Endothelial cell (in vitro differentiated cells): ENCODE measurements at regions not wholly inside any gene's neighbourhood (a gene's known extent, or its start where the extent isn't known, plus 50 kb on each side); places are given as distances from the start of the nearest gene placed in this dataset.
"Not testable (repeated sequence)": the region's sequence is repeated elsewhere in the genome, so short reads cannot be mapped to it uniquely, and the experiment has no call there.

Experiments
- DNase-seq: peaks from one replicate; pipeline ENCODE4 v3.0.0; 2021; ENCODE audit warnings: low spot score
- H3K27ac Mint-ChIP-seq: one replicate; pipeline ENCODE4 v1.8.0; 2021; ENCODE audit warnings: mixed read lengths, inconsistent platforms; ENCODE audit not compliant: unreplicated experiment
- H3K27me3 Mint-ChIP-seq: one replicate; pipeline ENCODE4 v1.8.0; 2021; ENCODE audit warnings: mild to moderate bottlenecking, moderate library complexity, mixed read lengths, inconsistent platforms; ENCODE audit not compliant: unreplicated experiment
- H3K36me3 Mint-ChIP-seq: one replicate; pipeline ENCODE4 v1.8.0; 2021; ENCODE audit warnings: mild to moderate bottlenecking, low read depth, mixed read lengths, inconsistent platforms; ENCODE audit not compliant: unreplicated experiment
- H3K4me1 Mint-ChIP-seq: one replicate; pipeline ENCODE4 v1.8.0; 2021; ENCODE audit warnings: mild to moderate bottlenecking, mixed read lengths, inconsistent platforms; ENCODE audit not compliant: unreplicated experiment
- H3K4me3 Mint-ChIP-seq: one replicate; pipeline ENCODE4 v1.8.0; 2021; ENCODE audit warnings: mild to moderate bottlenecking, mixed read lengths, inconsistent platforms; ENCODE audit not compliant: unreplicated experiment
- H3K9me3 Mint-ChIP-seq: one replicate; pipeline ENCODE4 v1.8.0; 2021; ENCODE audit warnings: mixed read lengths, inconsistent platforms; ENCODE audit not compliant: unreplicated experiment
- CTCF ChIP-seq: fragments of 200-600 bp; sonication (generic); IDR thresholded peaks from one replicate; pipeline ENCODE4 v1.5.0; 2021; ENCODE audit warnings: antibody characterized with exemption; ENCODE audit not compliant: unreplicated experiment

- Mint-ChIP-seq H3K36me3 (no peaks in the 10 kb centered on the region), H3K9me3 (no peaks in the 10 kb centered on the region), H3K27ac (no peak overlapping the region), H3K27me3 (peaks cover 1% of the 10 kb centered on the region), H3K4me3 (no peak overlapping the region), H3K4me1 (no peaks in the 10 kb centered on the region)
- DNase-seq = no peak
- no peak for TF ChIP-seq CTCF
These were observed 876.2 kb downstream of the GRID1 start for GRCh38 chr10:85490431-85490830.

GRCh38 chr10:85491652-85492051 is 874.9 kb downstream of the GRID1 start:
- Mint-ChIP-seq H3K36me3 (no peaks in the 10 kb centered on the region), H3K27me3 (peaks cover 1% of the 10 kb centered on the region), H3K9me3 (no peaks in the 10 kb centered on the region), H3K4me3 (no peak overlapping the region), H3K4me1 (no peaks in the 10 kb centered on the region), H3K27ac (no peak overlapping the region)
- DNase-seq = no peak
- TF ChIP-seq CTCF = no peak

GRCh38 chr10:85492684-85493083 is 873.9 kb downstream of the GRID1 start:
- Mint-ChIP-seq H3K27me3 (no peaks in the 10 kb centered on the region), H3K36me3 (no peaks in the 10 kb centered on the region), H3K9me3 (no peaks in the 10 kb centered on the region), H3K27ac (no peak overlapping the region), H3K4me3 (no peak overlapping the region), H3K4me1 (no peaks in the 10 kb centered on the region)
- DNase-seq = no peak
- TF ChIP-seq CTCF = no peak

- Mint-ChIP-seq H3K9me3 (no peaks in the 10 kb centered on the region), H3K36me3 (no peaks in the 10 kb centered on the region), H3K27me3 (no peaks in the 10 kb centered on the region), H3K4me1 (no peaks in the 10 kb centered on the region), H3K27ac (no peak overlapping the region), H3K4me3 (no peak overlapping the region)
- no peak for TF ChIP-seq CTCF
- DNase-seq = no peak
These were observed 872.9 kb downstream of the GRID1 start for GRCh38 chr10:85493703-85494102.

GRCh38 chr10:85504641-85505040 is 862.0 kb downstream of the GRID1 start:
- DNase-seq, H3K27ac Mint-ChIP-seq, H3K4me1 Mint-ChIP-seq, H3K27me3 Mint-ChIP-seq, H3K4me3 Mint-ChIP-seq, H3K36me3 Mint-ChIP-seq: not testable (repeated sequence)
- peaks cover 11% of the 10 kb centered on the region for H3K9me3 Mint-ChIP-seq

GRCh38 chr10:85508159-85508558 is 858.4 kb downstream of the GRID1 start:
- Mint-ChIP-seq H3K27me3 (no peaks in the 10 kb centered on the region), H3K27ac (no peak overlapping the region), H3K4me1 (no peaks in the 10 kb centered on the region), H3K9me3 (peaks cover 11% of the 10 kb centered on the region), H3K36me3 (peaks cover 3% of the 10 kb centered on the region), H3K4me3 (no peak overlapping the region)
- DNase-seq = no peak
- no peak for TF ChIP-seq CTCF
